Psoas muscle (tissue), 7 donors: ENCODE measurements at regions not wholly inside any gene's neighbourhood (a gene's known extent, or its start where the extent isn't known, plus 50 kb on each side); places are given as distances from the start of the nearest gene placed in this dataset.

ENCODE experiments used
- ATAC-seq, 4 donors: fragments of 200-7000 bp; cut with Tn5 transposase; one replicate each; pipeline ENCODE4 v1.9.1; 2020; ENCODE audit warnings: moderate library complexity in 3 of 4, mild to moderate bottlenecking in 2 of 4
- DNase-seq, 2 donors: peaks; one replicate each; pipeline ENCODE4 v3.0.0-alpha.2; 2020
- H3K27ac ChIP-seq: fragments of 200-600 bp; one replicate; pipeline ENCODE4 v1.8.0; 2022
- H3K27me3 ChIP-seq, 3 donors: fragments of 200-600 bp in 1 of 3; one replicate each; pipeline versions ENCODE4 v1.6.1 to v1.8.0; 2013 to 2022; ENCODE audit warnings: low read length in 2 of 3, mild to moderate bottlenecking in 2 of 3, moderate library complexity in 1 of 3; ENCODE audit not compliant: insufficient read depth in 3 of 3
- H3K36me3 ChIP-seq, 2 donors: fragments of 200-600 bp in 1 of 2; one replicate each; pipeline versions ENCODE4 v1.6.1 to v1.8.0; 2013 to 2022; ENCODE audit warnings: low read depth in 1 of 2, mild to moderate bottlenecking in 1 of 2, moderate library complexity in 1 of 2; ENCODE audit not compliant: insufficient read depth in 1 of 2
- H3K4me1 ChIP-seq: fragments of 200-600 bp; one replicate; pipeline ENCODE4 v1.8.0; 2022
- H3K4me3 ChIP-seq: fragments of 200-600 bp; one replicate; pipeline ENCODE4 v1.8.0; 2022; ENCODE audit warnings: mild to moderate bottlenecking
- H3K9me3 ChIP-seq: fragments of 200-600 bp; one replicate; pipeline ENCODE4 v1.8.0; 2022
- CTCF ChIP-seq: fragments of 200-600 bp; IDR thresholded peaks from one replicate; pipeline ENCODE4 v1.8.0; 2022; ENCODE audit warnings: antibody characterized with exemption
- WGBS, 3 donors: extraction: QIAGEN DNeasy Blood & Tissue Kit; methylation state at CpG; one replicate each; pipeline versions ENCODE4 v1.1.6 to v1.1.7; 2013; 5-methylcytosine and 5-hydroxymethylcytosine counted together
- intact Hi-C, 2 donors: fragments of 100-400 bp; cut with DNase I; formaldehyde crosslinking; loops; one replicate each; pipeline versions ENCODE4 v1.11.0 to v1.14.2; 2022
- donor health status: healthy with polysubstance abuse.
- donor health status: DM: no; HTN: no; CAD: no; lungs with moderate emphysema.
- donor health status: Bipolar disorder and iron deficiency.
- donor health status: healthy.
- donor health status: DM: yes; HTN: yes; CAD: no.
- donor health status: DM: no; HTN: no; CAD: no.
- donor health status: DM: yes; HTN: yes; CAD: no.

GRCh38 chr2:56107502-56108220 is 76.1 kb upstream of the CCDC85A start:
- Histone ChIP-seq H3K27ac (no peak overlapping the region), H3K27me3 (no peaks in the 10 kb centered on the region), H3K4me1 (no peaks in the 10 kb centered on the region), H3K4me3 (no peak overlapping the region), H3K36me3 (no peaks in the 10 kb centered on the region), H3K9me3 (no peaks in the 10 kb centered on the region)
- TF ChIP-seq CTCF, result no peak
- intact Hi-C loops, result no loop called here
- WGBS, 3 donors, result 60 to 69% (median 61%) methylated on average over 3 of the region's 3 CpGs
- ATAC-seq (no peak), DNase-seq (no peak)

- no peak for TF ChIP-seq CTCF
- 34 to 39% (median 38%) methylated on average over 2 of the region's 2 CpGs for WGBS, 3 donors
- DNase-seq (no peak), ATAC-seq (no peak)
- H3K4me3 ChIP-seq, result no peak overlapping the region
- H3K36me3 ChIP-seq, result no peaks in the 10 kb centered on the region
- no peaks in the 10 kb centered on the region for H3K9me3 ChIP-seq
- no peak overlapping the region for H3K27ac ChIP-seq
- no peaks in the 10 kb centered on the region for H3K4me1 ChIP-seq
- intact Hi-C loops, result no loop called here
- H3K27me3 ChIP-seq, result no peaks in the 10 kb centered on the region
Observed at GRCh38 chr2:56108806-56109205, 75.0 kb upstream of the CCDC85A start.

GRCh38 chr2:56109994-56110393 is 73.8 kb upstream of the CCDC85A start:
- Histone ChIP-seq H3K4me3 (no peak overlapping the region), H3K4me1 (no peaks in the 10 kb centered on the region), H3K27ac (no peak overlapping the region), H3K9me3 (no peaks in the 10 kb centered on the region), H3K27me3 (no peaks in the 10 kb centered on the region), H3K36me3 (no peaks in the 10 kb centered on the region)
- TF ChIP-seq CTCF, result no peak
- ATAC-seq (no peak), DNase-seq (no peak)
- intact Hi-C loops, result no loop called here

GRCh38 chr2:56113382-56113975 is 70.3 kb upstream of the CCDC85A start:
- WGBS, 3 donors, result 20 to 25% (median 23%) methylated on average over 4 of the region's 4 CpGs

More at GRCh38 chr2:56113382-56113975, 70.3 kb upstream of the CCDC85A start:
- Histone ChIP-seq H3K4me1 (no peaks in the 10 kb centered on the region), H3K27me3 (no peaks in the 10 kb centered on the region), H3K4me3 (no peak overlapping the region), H3K9me3 (no peaks in the 10 kb centered on the region), H3K36me3 (no peaks in the 10 kb centered on the region), H3K27ac (no peak overlapping the region)
- no peak for ATAC-seq
- no peak for DNase-seq
- intact Hi-C loops, result no loop called here
- no peak for TF ChIP-seq CTCF
